Neural progenitor cell (in vitro differentiated cells): ENCODE measurements at regions not wholly inside any gene's neighbourhood (a gene's known extent, or its start where the extent isn't known, plus 50 kb on each side); places are given as distances from the start of the nearest gene placed in this dataset.

Source experiments
- CTCF ChIP-seq: fragments of 200-600 bp; sonication (generic); IDR thresholded peaks from 2 replicates; pipeline ENCODE4 v1.5.1; 2017; ENCODE audit warnings: antibody characterized with exemption, mild to moderate bottlenecking
- EZH2phosphoT487 ChIP-seq: fragments of 200-600 bp; sonication (generic); IDR thresholded peaks from 2 replicates; pipeline ENCODE4 v1.6.1; 2017; ENCODE audit warnings: antibody characterized with exemption

GRCh38 chr16:64434526-64435069 lies 687.3 kb downstream of the CDH11 start:
- no peak for TF ChIP-seq EZH2phosphoT487
- no peak for TF ChIP-seq CTCF
